GM19351 (cell line): ENCODE measurements at regions not wholly inside any gene's neighbourhood (a gene's known extent, or its start where the extent isn't known, plus 50 kb on each side); places are given as distances from the start of the nearest gene placed in this dataset.
A peak's percentile ranks its signal among the peaks of the same experiment; 100 is the strongest.

Experiments used
- ATAC-seq: cut with Tn5 transposase; IDR thresholded peaks from one replicate; pipeline ENCODE4 v1.9.1; 2021; ENCODE audit warnings: mild to moderate bottlenecking, moderate library complexity; ENCODE audit not compliant: unreplicated experiment

- ATAC-seq, result no peak
Observed at GRCh38 chr5:53326424-53327153, 153.8 kb upstream of the FST start.

DNA sequence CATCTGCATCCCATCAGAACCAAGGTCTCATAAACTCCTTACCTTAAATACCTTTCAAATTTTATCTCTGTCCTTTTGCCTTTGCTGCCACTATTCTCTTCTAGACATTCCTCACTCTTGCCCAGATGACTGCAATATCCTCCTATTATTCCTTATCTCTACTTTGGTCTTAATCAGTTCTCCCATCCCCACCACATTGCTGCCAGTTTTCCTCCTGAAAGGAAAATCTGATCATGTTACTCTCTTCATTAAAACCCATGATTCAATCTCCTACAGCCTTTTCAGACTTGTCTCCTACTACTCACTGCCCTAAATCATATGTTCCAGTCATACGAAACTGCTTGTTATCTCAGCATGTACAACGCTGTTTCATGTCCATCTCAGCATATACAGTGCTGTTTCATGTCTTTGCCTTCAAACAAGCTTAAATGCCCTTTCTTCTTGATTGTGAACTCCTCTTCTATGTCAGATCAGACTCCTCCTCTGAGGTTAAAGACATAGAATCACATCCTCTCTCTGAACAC lies 152.6 kb upstream of the FST start:
- no peak for ATAC-seq

DNA sequence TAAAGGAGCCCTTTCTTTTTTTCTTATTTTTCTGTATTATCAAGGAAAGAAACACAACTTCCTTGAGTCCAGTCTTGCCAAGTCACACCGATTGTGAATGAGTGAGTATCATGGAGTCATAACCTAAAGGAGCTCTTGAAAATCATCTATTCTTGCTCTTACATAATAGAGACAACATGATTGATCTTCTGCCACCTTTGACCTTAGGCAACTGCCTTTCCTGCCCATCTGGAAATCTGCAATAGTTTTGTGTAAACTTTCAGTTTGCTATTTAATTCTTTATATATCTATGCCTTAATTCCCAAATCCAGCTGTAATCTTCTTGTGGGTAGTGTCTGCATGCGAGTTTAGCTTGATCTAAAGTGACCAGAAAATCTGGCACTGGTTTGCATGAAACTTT lies 149.9 kb upstream of the FST start:
- no peak for ATAC-seq

DNA sequence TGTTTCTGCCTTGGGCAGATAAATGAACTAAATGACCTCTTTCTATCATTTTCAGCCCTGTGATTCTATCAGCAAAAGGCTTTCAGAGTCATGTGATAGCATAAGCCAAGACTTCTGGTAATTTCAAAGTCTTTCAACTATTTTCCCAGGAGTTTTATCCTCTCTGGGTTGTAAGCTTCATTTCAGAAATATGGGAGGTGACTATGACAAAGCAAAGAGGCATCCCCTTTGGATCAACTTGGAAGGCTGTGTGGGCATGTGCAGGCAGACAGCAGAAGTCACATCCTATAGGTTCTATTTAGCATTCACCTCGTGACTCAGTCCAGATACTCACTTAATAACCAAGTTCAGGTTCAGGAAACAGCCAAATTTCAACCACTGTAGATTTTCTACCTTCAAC lies 149.0 kb upstream of the FST start:
- no peak for ATAC-seq

DNA sequence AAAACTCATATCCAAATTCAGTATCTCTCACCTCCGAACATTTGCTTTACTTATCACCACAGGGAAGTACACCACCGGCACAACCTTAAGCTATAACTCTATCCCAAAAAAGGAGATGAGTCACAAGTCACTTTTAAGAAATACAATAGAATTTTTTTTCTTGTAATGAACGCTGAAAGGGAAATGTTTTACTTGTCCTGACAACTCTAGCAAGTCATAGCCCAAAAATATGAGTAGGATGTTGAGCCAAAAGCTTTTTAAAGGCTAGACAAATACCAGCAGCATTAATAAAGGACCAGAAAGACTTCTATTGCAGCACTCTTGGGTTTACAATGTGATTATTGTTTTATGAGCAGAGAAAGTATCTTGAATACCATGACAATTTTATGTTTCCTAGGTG lies 147.3 kb upstream of the FST start:
- no peak for ATAC-seq

DNA sequence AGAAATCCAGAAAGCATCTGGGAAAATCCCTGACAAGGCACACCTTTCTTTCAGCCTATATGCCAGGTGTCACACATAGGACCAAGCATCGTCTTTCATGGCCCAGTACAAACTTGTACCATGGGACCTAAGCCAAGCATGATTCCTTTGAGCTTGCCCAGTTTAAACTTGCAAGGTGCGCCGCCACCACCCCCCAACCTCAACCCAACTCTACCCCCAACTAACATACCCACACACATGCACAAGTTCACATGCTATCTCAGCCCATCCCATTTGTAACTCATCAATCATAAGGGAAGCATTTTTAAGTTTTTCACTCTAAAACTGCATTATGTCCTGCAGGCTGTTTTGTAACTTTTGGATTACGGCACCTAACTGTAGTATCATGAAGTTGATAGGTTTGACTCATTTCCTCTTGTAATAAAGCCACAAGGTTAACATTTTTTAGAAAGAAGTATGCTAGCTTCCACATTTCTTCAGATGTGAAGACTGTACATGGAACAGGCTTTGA lies 145.9 kb upstream of the FST start:
- no peak for ATAC-seq

- ATAC-seq, result no peak
Observed at GRCh38 chr5:53335115-53335514, 145.3 kb upstream of the FST start.

- no peak for ATAC-seq
Observed at GRCh38 chr5:53337827-53338226, 142.6 kb upstream of the FST start.

- no peak for ATAC-seq
Observed at GRCh38 chr5:53338971-53339370, 141.5 kb upstream of the FST start.

DNA sequence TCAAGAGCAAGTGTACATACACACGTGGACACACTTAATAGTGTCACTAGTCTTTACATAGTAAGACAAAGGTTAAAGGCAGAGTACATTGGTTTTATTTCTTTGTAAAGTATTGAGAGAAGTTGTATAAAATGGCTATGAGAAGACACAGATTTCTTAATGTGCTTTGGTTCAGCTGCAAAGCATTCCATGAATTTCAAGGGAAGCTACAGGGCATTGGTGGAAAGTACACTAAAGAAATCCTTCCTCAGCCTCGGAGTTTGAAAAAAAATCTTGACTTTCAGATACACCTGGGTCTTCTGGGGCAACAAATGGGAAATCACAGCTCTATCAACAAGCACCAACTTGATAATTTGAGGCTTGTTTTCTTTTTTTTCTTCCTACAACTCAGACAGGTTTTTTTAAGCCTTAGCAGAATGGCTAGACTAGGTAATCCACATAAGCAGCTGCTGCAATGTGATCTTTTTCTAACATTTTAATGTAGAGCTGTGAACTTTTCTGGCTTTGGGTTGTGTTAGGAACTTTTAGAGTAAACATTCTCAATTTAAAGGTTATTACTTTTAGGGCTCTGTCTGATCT lies 140.4 kb upstream of the FST start:
- ATAC-seq, result no peak

DNA sequence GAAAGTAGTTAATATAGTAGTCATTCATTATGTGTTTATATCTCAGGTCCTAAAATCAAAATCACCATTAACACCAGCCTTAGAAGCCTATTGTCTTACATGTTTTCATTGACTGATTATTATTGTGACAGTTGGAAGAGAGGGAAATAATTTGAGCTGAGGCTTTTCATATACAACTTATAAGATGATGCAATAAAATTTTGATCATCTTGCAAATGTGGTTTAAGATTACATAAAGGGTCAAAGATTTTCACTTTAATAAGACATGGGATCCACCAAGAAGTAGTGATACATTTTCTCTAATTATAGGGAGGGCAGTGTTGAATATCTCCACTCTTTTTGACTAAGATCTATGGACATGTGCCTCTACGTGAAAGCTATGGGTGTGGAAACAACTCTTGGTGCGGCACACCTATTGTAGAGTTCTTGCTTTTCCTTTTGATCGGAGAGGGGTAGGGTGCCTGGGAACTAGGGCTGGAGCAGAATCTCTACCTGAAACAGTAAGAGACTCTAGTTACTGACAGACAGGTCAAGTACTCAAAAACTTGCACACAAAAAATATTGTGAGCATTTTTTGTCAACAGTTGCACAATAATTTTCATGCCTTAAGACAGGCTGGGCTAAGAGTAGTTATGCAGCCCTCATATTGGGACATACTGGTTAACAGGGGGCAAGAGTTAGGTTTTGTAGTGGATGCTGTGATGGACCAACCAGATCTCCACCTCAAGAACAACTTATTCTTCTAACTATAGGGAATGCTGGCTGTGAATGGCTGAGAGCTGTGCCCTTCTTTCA lies 139.3 kb upstream of the FST start:
- no peak for ATAC-seq

DNA sequence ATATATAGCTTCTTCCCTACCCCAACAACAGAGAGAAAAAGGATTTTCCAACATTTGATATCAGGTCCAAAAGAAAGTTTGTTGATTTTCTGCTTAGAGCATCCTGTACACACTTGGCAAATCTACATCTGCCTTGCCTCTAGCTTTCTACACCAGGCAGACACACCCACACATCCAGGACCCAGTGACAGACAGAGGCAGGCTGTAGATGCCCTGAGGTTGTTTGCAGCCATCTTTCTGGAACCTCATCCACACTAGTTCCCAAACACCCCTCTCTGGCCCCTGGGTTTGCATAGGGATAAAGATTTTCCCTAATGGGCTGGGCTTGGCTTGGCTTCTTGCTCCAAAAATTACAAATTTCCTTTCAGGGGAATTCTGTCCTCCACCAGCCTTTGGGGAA lies 138.2 kb upstream of the FST start:
- ATAC-seq, result no peak

DNA sequence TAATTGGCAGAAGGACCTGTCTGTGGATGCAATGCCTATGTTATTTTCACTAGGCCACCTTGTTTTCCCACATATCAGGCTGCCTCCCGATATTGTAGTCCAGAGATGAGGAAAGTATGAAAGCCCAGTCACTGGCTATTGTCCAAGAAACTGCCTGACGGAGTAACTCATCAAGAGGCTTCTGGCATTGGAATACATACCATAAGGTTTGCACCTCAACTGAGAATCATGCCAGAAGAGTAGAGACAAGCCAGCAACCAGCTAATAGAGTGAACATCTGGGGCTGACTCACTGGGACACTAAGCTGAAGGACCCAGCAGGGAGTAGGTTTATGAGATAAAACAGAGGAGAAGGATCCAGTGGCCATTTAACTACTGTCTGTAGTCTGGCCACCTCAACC lies 137.2 kb upstream of the FST start:
- ATAC-seq, result no peak

DNA sequence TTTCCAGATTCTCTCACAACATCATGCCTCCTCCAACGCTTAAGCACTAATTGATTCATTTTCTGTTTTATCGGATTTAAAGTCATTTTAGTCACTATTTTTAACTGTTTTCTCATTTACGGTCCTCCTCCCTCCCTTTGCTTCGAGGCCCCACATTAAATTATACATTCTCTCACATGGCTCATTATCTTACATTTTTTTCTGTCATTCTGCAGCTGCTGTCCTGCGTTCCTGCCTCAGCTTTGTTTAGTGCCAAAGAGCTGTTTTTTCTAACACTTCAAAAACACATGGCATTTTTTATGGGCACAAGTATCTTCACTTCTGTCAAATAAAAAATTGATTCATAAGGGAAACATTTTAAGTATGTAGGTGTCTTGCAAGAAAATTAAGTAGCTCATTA lies 130.1 kb upstream of the FST start:
- no peak for ATAC-seq

DNA sequence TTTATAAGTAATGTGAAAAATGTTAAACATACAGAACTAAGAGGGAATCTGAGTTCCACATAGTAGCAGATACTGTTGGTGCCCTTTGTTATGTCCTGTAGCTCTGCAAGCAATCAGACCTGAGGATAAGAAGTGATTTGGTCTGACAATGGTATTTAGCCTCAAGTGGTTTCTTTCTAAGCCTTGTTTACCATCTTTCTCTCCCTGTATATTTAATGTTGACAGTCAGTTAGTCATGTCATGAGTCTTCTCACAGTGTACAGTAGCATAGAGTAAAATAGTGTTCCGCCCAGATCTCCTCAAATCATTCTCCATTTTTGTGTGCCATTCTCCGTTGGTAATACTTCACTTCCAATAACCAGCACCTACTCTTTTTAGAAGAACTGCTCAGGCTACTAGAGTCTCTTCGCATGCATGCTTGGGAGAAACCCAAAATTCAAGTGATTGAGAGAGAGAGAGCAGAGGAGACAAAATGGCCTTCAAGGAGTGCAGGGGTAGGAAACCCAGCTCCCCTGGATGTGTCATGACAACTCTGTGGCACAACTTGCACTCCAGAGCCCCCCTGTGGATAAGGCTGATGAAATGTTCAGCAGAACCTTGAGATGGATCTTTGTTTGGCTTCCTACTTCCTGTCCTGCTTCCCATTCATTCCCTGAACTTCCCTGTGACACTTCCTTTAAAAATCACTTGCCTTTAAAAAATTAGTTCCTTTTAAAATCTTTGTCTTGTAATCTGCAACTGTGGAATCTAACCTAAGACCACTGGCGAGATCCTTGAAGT lies 129.2 kb upstream of the FST start:
- ATAC-seq, result no peak

DNA sequence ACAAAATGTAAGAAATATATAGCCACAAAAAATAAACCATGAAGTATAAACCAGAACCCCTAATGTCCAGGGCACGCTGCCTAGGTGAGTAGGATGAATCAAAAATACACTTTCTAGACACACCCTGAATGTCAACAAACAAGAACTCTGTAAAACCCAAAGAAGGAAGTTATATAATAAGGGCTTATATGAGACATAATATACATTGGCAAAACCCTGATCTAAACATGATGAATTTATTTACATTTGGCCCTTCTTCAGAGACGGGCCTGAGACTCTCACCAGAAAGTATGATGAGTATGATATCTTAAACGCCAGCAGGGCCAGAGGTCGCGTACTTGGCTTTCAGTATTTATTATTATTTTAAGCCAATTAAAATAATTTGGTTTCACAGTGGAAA lies 125.1 kb upstream of the FST start:
- ATAC-seq, result no peak

DNA sequence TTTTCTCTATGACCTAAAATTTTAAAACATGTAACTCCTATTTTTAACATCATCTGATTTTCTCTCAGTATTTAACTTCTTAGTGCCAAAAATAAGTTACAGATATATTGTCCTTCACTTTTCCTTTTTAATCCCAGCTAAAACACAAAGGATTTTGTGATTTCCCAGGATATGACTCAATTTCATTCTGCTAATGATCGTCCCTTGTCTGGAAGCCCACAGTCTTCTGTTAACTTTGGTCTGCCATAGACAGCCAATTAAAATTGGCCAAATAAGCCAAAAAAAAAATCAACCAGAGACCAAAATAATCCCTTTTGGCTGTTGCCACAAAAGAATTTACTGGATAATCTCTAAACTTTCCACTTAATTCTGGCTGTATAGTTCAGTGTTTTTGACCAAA lies 124.5 kb upstream of the FST start:
- ATAC-seq, result no peak

GRCh38 chr5:53357439-53357838 lies 123.0 kb upstream of the FST start:
- ATAC-seq, result peak; percentile 81

DNA sequence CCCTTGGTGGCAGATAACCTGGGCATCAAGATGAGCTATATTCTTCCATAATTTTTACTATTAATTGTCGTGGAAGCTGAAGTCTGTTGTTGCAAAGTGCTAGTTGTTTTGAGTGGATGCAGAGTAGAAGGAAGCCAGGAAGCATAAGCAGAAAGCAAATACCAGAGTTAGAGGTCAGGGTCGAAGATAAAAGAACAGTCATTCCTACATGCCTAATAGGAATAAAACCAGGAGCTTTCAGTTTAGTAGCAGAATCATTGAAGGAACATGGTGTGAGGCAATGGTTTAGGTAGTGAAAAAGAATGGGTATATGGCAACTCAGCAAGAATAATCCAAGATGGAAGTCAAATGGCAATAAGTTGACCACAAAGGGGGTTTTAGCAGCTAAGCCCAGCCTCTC lies 121.6 kb upstream of the FST start:
- ATAC-seq, result no peak

GRCh38 chr5:53359916-53360517 lies 120.4 kb upstream of the FST start:
- ATAC-seq, result no peak

GRCh38 chr5:53360811-53361210 lies 119.6 kb upstream of the FST start:
- no peak for ATAC-seq
